GM10266 (cell line): ENCODE measurements at regions not wholly inside any gene's neighbourhood (a gene's known extent, or its start where the extent isn't known, plus 50 kb on each side); places are given as distances from the start of the nearest gene placed in this dataset.

ENCODE experiments used
- DNase-seq: peaks from one replicate; pipeline ENCODE4 v3.0.0; 2012; ENCODE audit errors: extremely low spot score
- CTCF ChIP-seq: IDR thresholded peaks from 2 replicates; pipeline ENCODE4 v1.5.1; 2012; ENCODE audit warnings: mild to moderate bottlenecking, low read depth; ENCODE audit not compliant: control insufficient read depth, insufficient read depth; ENCODE audit errors: missing control alignments

GRCh38 chr9:96034553-96035122 lies 159.1 kb downstream of the ERCC6L2 start:
- TF ChIP-seq CTCF: no peak
- no peak for DNase-seq

- no peak for TF ChIP-seq CTCF
- no peak for DNase-seq
Measured at GRCh38 chr9:96033896-96034295, 158.4 kb downstream of the ERCC6L2 start.

GRCh38 chr9:96031916-96032534 lies 156.5 kb downstream of the ERCC6L2 start:
- no peak for TF ChIP-seq CTCF
- DNase-seq: no peak

DNA sequence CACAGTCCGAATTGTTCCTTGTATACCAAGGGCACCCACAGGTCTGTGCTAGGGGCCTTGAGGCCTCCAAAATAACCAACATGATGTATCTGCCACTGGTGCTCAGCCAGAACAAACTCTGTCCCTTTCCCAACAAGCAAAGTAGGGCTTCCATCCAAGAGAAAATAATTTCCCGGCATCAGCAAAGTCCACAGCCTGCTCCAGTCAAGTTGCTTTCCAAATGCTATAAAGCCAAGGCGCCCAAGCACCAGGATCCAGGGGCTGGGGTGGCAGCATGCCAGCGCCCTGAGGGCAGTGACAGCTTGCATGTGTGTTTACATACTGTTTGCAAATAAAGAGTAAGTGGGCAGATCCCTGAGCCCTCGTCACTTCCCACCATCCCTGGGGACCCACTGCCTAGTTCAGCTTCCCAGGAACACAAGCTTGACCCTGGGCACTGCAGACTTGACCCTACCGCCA lies 155.9 kb downstream of the ERCC6L2 start:
- TF ChIP-seq CTCF: no peak
- DNase-seq: no peak

DNA sequence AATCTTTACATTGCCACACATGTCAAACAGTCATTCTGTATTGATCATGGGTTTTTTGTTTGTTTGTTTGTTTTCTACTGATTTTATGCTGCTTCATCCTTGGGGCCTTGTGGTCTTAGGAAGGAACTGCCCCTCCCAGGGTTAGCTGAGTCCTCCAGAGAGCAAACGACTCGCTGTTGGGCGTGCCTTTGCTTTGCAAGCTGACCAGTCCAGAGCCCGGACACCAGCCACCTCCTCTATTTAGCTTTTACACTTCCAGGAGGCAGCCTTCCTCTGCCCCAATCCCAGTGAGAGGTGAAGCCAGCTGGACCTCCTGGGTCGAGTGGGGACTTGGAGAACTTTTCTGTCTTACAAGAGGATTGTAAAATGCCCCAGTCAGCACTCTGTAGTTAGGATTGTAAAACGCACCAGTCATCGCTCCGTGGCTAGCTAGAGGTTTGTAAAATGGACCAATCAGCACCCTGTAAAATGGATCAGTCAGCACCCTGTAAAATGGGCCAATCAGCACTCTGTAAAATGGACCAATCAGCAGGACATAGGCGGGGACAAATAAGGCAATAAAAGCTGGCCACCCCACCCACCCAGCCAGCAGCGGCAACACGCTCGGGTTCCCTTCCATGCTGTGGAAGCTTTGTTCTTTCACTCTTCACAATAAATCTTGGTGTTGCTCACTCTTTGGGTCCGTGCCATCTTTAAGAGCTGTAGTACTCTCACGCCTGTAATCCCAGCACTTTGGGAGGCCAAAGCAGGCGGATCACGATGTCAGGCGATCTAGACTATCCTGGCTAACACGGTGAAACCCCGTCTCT lies 154.4 kb downstream of the ERCC6L2 start:
- TF ChIP-seq CTCF: no peak
- DNase-seq: no peak

GRCh38 chr9:96027251-96028131 lies 152.0 kb downstream of the ERCC6L2 start:
- TF ChIP-seq CTCF: no peak
- DNase-seq: peak; percentile 40
